ENCODE measurements at regions not wholly inside any gene's neighbourhood (a gene's known extent, or its start where the extent isn't known, plus 50 kb on each side); places are given as distances from the start of the nearest gene placed in this dataset.

GRCh38 chr5:57698086-57698485 lies 215.5 kb upstream of the ACTBL2 start (continued):
- TF ChIP-seq KDM5A (IDR thresholded peaks at IDR 0.05; ENCODE audit: low read length): no peak
- TF ChIP-seq CHD1 (IDR thresholded peaks at IDR 0.05; ENCODE audit: low read depth, low read length): no peak
- no peak for TF ChIP-seq TEAD4 (IDR thresholded peaks at IDR 0.05; ENCODE audit: low read depth, low read length)
- no peak for TF ChIP-seq SIX5 (IDR thresholded peaks at IDR 0.05; ENCODE audit: low read depth, low read length)
- no peak for TF ChIP-seq POLR2AphosphoS5 (IDR thresholded peaks at IDR 0.05; ENCODE audit: low read depth, low read length)

All from H1 (cell line).